ENCODE measurements at regions not wholly inside any gene's neighbourhood (a gene's known extent, or its start where the extent isn't known, plus 50 kb on each side); places are given as distances from the start of the nearest gene placed in this dataset.
A peak's percentile ranks its signal among the peaks of the same experiment; 100 is the strongest.
"Not testable (repeated sequence)": the region's sequence is repeated elsewhere in the genome, so short reads cannot be mapped to it uniquely, and the experiment has no call there.

GRCh38 chrX:137195296-137195695 is 161.5 kb upstream of the GPR101 start:
- DNase-seq: no peak

- peak; percentile 14 to 16 for DNase-seq
Observed at GRCh38 chrX:137194164-137194563, 160.4 kb upstream of the GPR101 start.

GRCh38 chrX:137187540-137187939 is 153.7 kb upstream of the GPR101 start:
- DNase-seq: no peak

GRCh38 chrX:137178392-137178791 is 144.6 kb upstream of the GPR101 start:
- DNase-seq: no peak

- no peak for DNase-seq
Observed at GRCh38 chrX:137172317-137172948, 138.6 kb upstream of the GPR101 start.

- no peak for DNase-seq
Observed at GRCh38 chrX:137171626-137172025, 137.8 kb upstream of the GPR101 start.

GRCh38 chrX:137166591-137166990 is 132.8 kb upstream of the GPR101 start:
- peak in 1 of 2 donors; percentile 20 for DNase-seq

GRCh38 chrX:137164329-137164728 is 130.5 kb upstream of the GPR101 start:
- DNase-seq: no peak

- no peak for DNase-seq
Observed at GRCh38 chrX:137151403-137151802, 117.6 kb upstream of the GPR101 start.

- DNase-seq: no peak
Observed at GRCh38 chrX:137143864-137144263, 110.1 kb upstream of the GPR101 start.

- not testable (repeated sequence) for DNase-seq
Observed at GRCh38 chrX:137122651-137123050, 88.9 kb upstream of the GPR101 start.

GRCh38 chrX:137119049-137119448 is 85.3 kb upstream of the GPR101 start:
- DNase-seq: no peak

- DNase-seq: no peak
Observed at GRCh38 chrX:137118536-137118935, 84.7 kb upstream of the GPR101 start.

- no peak for DNase-seq
Observed at GRCh38 chrX:137118136-137118535, 84.3 kb upstream of the GPR101 start.

GRCh38 chrX:137107877-137108276 is 74.1 kb upstream of the GPR101 start:
- not testable (repeated sequence) for DNase-seq

- no peak for DNase-seq
Observed at GRCh38 chrX:137101273-137101990, 67.6 kb upstream of the GPR101 start.

Measured in stimulated activated CD4-positive, alpha-beta T cell treated with anti-CD3 and anti-CD28 coated beads, Interleukin-2, amount 100 ng/mL, for 24 hours (primary cell).